Adipocyte (in vitro differentiated cells): ENCODE measurements at regions not wholly inside any gene's neighbourhood (a gene's known extent, or its start where the extent isn't known, plus 50 kb on each side); places are given as distances from the start of the nearest gene placed in this dataset.
"Not testable (repeated sequence)": the region's sequence is repeated elsewhere in the genome, so short reads cannot be mapped to it uniquely, and the experiment has no call there.

Source experiments
- DNase-seq: peaks from one replicate; pipeline ENCODE4 v3.0.0-alpha.2; 2015; ENCODE audit warnings: low read depth
- H3K27me3 ChIP-seq: replicated peaks from 2 replicates; pipeline ENCODE4 v1.7.0; 2013; ENCODE audit warnings: mild to moderate bottlenecking, low read length, moderate library complexity; ENCODE audit not compliant: control insufficient read depth, insufficient read depth
- H3K36me3 ChIP-seq: 2 replicates; pipeline ENCODE4 v1.7.0; 2013; ENCODE audit warnings: low read length, mild to moderate bottlenecking, moderate library complexity; ENCODE audit not compliant: control insufficient read depth, insufficient read depth, severe bottlenecking
- H3K4me1 ChIP-seq: 2 replicates; pipeline ENCODE4 v1.7.0; 2013; ENCODE audit warnings: mild to moderate bottlenecking, low read length, moderate library complexity; ENCODE audit not compliant: control insufficient read depth, insufficient read depth
- H3K4me3 ChIP-seq: 2 replicates; pipeline ENCODE4 v1.7.0; 2013; ENCODE audit warnings: mild to moderate bottlenecking, low read length, moderate library complexity
- H3K9ac ChIP-seq: 2 replicates; pipeline ENCODE4 v1.7.0; 2013; ENCODE audit warnings: mild to moderate bottlenecking, low read length, moderate library complexity
- H3K9me3 ChIP-seq: 2 replicates; pipeline ENCODE4 v1.7.0; 2013; ENCODE audit warnings: mild to moderate bottlenecking, low read length, moderate library complexity; ENCODE audit not compliant: control insufficient read depth

GRCh38 chr7:119936836-119937235 is 336.1 kb upstream of the KCND2 start:
- peaks cover 10% of the 10 kb centered on the region for H3K4me1 ChIP-seq
- H3K9ac ChIP-seq, result no peak overlapping the region
- no peaks in the 10 kb centered on the region for H3K27me3 ChIP-seq
- H3K36me3 ChIP-seq, result no peaks in the 10 kb centered on the region
- peak; percentile 29 for DNase-seq
- H3K4me3 ChIP-seq, result no peak overlapping the region
- no peaks in the 10 kb centered on the region for H3K9me3 ChIP-seq

GRCh38 chr7:119937745-119938144 is 335.2 kb upstream of the KCND2 start:
- H3K4me3 ChIP-seq, result no peak overlapping the region
- no peaks in the 10 kb centered on the region for H3K27me3 ChIP-seq
- peaks cover 10% of the 10 kb centered on the region for H3K4me1 ChIP-seq
- H3K9ac ChIP-seq, result no peak overlapping the region
- no peaks in the 10 kb centered on the region for H3K9me3 ChIP-seq
- DNase-seq, result no peak
- H3K36me3 ChIP-seq, result no peaks in the 10 kb centered on the region

GRCh38 chr7:119943942-119944600 is 328.9 kb upstream of the KCND2 start:
- no peak overlapping the region for H3K4me3 ChIP-seq
- H3K36me3 ChIP-seq, result no peaks in the 10 kb centered on the region
- no peaks in the 10 kb centered on the region for H3K9me3 ChIP-seq
- no peak overlapping the region for H3K9ac ChIP-seq
- no peak for DNase-seq
- H3K4me1 ChIP-seq, result no peaks in the 10 kb centered on the region
- no peaks in the 10 kb centered on the region for H3K27me3 ChIP-seq

- Histone ChIP-seq H3K36me3 (no peaks in the 10 kb centered on the region), H3K9ac (no peak overlapping the region), H3K27me3 (no peaks in the 10 kb centered on the region), H3K4me1 (no peaks in the 10 kb centered on the region), H3K4me3 (no peak overlapping the region), H3K9me3 (no peaks in the 10 kb centered on the region)
- no peak for DNase-seq
These were observed 328.4 kb upstream of the KCND2 start for GRCh38 chr7:119944601-119944972.

GRCh38 chr7:119945822-119946221 is 327.2 kb upstream of the KCND2 start:
- Histone ChIP-seq H3K27me3 (no peaks in the 10 kb centered on the region), H3K36me3 (no peaks in the 10 kb centered on the region), H3K9me3 (no peaks in the 10 kb centered on the region), H3K4me3 (no peak overlapping the region), H3K9ac (no peak overlapping the region), H3K4me1 (no peaks in the 10 kb centered on the region)
- no peak for DNase-seq

- Histone ChIP-seq H3K4me3 (no peak overlapping the region), H3K27me3 (no peaks in the 10 kb centered on the region), H3K9ac (no peak overlapping the region), H3K36me3 (no peaks in the 10 kb centered on the region), H3K9me3 (no peaks in the 10 kb centered on the region), H3K4me1 (no peaks in the 10 kb centered on the region)
- DNase-seq, result no peak
These were observed 323.9 kb upstream of the KCND2 start for GRCh38 chr7:119949053-119949452.

GRCh38 chr7:119950390-119951041 is 322.5 kb upstream of the KCND2 start:
- DNase-seq, H3K9me3 ChIP-seq, H3K4me1 ChIP-seq, H3K27me3 ChIP-seq, H3K4me3 ChIP-seq, H3K9ac ChIP-seq, H3K36me3 ChIP-seq: not testable (repeated sequence)

GRCh38 chr7:119951614-119952013 is 321.4 kb upstream of the KCND2 start:
- H3K9ac ChIP-seq, H3K4me3 ChIP-seq, H3K36me3 ChIP-seq, DNase-seq, H3K9me3 ChIP-seq, H3K27me3 ChIP-seq, H3K4me1 ChIP-seq: not testable (repeated sequence)

GRCh38 chr7:119957335-119957734 is 315.6 kb upstream of the KCND2 start:
- no peak overlapping the region for H3K9ac ChIP-seq
- H3K27me3 ChIP-seq, result no peaks in the 10 kb centered on the region
- H3K4me3 ChIP-seq, result no peak overlapping the region
- H3K9me3 ChIP-seq, result no peaks in the 10 kb centered on the region
- H3K36me3 ChIP-seq, result no peaks in the 10 kb centered on the region
- H3K4me1 ChIP-seq, result peaks cover 26% of the 10 kb centered on the region
- no peak for DNase-seq

GRCh38 chr7:119959811-119960210 is 313.2 kb upstream of the KCND2 start:
- Histone ChIP-seq H3K9me3 (no peaks in the 10 kb centered on the region), H3K36me3 (no peaks in the 10 kb centered on the region), H3K4me3 (no peak overlapping the region), H3K27me3 (no peaks in the 10 kb centered on the region), H3K9ac (no peak overlapping the region), H3K4me1 (peaks cover 34% of the 10 kb centered on the region)
- peak; percentile 65 for DNase-seq

GRCh38 chr7:119963654-119964053 is 309.3 kb upstream of the KCND2 start:
- no peak for DNase-seq
- peaks cover 42% of the 10 kb centered on the region for H3K4me1 ChIP-seq

GRCh38 chr7:119964065-119964464 is 308.9 kb upstream of the KCND2 start:
- Histone ChIP-seq H3K36me3 (no peaks in the 10 kb centered on the region), H3K27me3 (no peaks in the 10 kb centered on the region), H3K9ac (no peak overlapping the region), H3K4me1 (peaks cover 42% of the 10 kb centered on the region), H3K9me3 (no peaks in the 10 kb centered on the region), H3K4me3 (no peak overlapping the region)
- DNase-seq, result no peak

More at GRCh38 chr7:119963654-119964053, 309.3 kb upstream of the KCND2 start:
- no peaks in the 10 kb centered on the region for H3K36me3 ChIP-seq
- no peaks in the 10 kb centered on the region for H3K27me3 ChIP-seq
- H3K4me3 ChIP-seq, result no peak overlapping the region
- no peak overlapping the region for H3K9ac ChIP-seq
- no peaks in the 10 kb centered on the region for H3K9me3 ChIP-seq
